Activated effector memory CD4-positive, alpha-beta T cell treated with Interleukin-2 at 50 U/mL for 16 hours (primary cell): ENCODE measurements at regions not wholly inside any gene's neighbourhood (a gene's known extent, or its start where the extent isn't known, plus 50 kb on each side); places are given as distances from the start of the nearest gene placed in this dataset.

ENCODE experiments used
- DNase-seq: peaks from one replicate; pipeline ENCODE4 v3.0.0-alpha.2; 2020

GRCh38 chr2:7878786-7879482 lies 802.9 kb upstream of the ID2 start:
- DNase-seq, result no peak

GRCh38 chr2:7879483-7879835 lies 802.4 kb upstream of the ID2 start:
- DNase-seq, result no peak

- DNase-seq, result no peak
These were observed 801.7 kb upstream of the ID2 start for GRCh38 chr2:7880126-7880525.

- DNase-seq, result no peak
These were observed 801.3 kb upstream of the ID2 start for GRCh38 chr2:7880566-7880965.

GRCh38 chr2:7881063-7881462 lies 800.8 kb upstream of the ID2 start:
- DNase-seq, result no peak

- DNase-seq, result no peak
These were observed 800.4 kb upstream of the ID2 start for GRCh38 chr2:7881466-7881865.

GRCh38 chr2:7882296-7882695 lies 799.6 kb upstream of the ID2 start:
- no peak for DNase-seq

- DNase-seq, result no peak
These were observed 797.5 kb upstream of the ID2 start for GRCh38 chr2:7884338-7884737.

- DNase-seq, result no peak
These were observed 795.2 kb upstream of the ID2 start for GRCh38 chr2:7886666-7887065.

GRCh38 chr2:7887441-7887840 lies 794.4 kb upstream of the ID2 start:
- no peak for DNase-seq

- DNase-seq, result no peak
These were observed 793.0 kb upstream of the ID2 start for GRCh38 chr2:7888876-7889275.

GRCh38 chr2:7891312-7891711 lies 790.5 kb upstream of the ID2 start:
- no peak for DNase-seq

- DNase-seq, result no peak
These were observed 786.6 kb upstream of the ID2 start for GRCh38 chr2:7895289-7895688.

- no peak for DNase-seq
These were observed 784.8 kb upstream of the ID2 start for GRCh38 chr2:7896940-7897487.

- DNase-seq, result no peak
These were observed 782.6 kb upstream of the ID2 start for GRCh38 chr2:7899241-7899640.

- DNase-seq, result no peak
These were observed 781.9 kb upstream of the ID2 start for GRCh38 chr2:7899923-7900322.

- no peak for DNase-seq
These were observed 781.3 kb upstream of the ID2 start for GRCh38 chr2:7900593-7900992.

- no peak for DNase-seq
These were observed 779.5 kb upstream of the ID2 start for GRCh38 chr2:7902251-7902765.

GRCh38 chr2:7904319-7904718 lies 777.5 kb upstream of the ID2 start:
- DNase-seq, result no peak

GRCh38 chr2:7905756-7906155 lies 776.1 kb upstream of the ID2 start:
- no peak for DNase-seq

- no peak for DNase-seq
These were observed 775.4 kb upstream of the ID2 start for GRCh38 chr2:7906431-7906830.

GRCh38 chr2:7907041-7907440 lies 774.8 kb upstream of the ID2 start:
- no peak for DNase-seq

- DNase-seq, result no peak
These were observed 771.1 kb upstream of the ID2 start for GRCh38 chr2:7910752-7911151.

- no peak for DNase-seq
These were observed 770.7 kb upstream of the ID2 start for GRCh38 chr2:7911196-7911595.

- no peak for DNase-seq
These were observed 767.9 kb upstream of the ID2 start for GRCh38 chr2:7913974-7914373.
